Stimulated activated CD8-positive, alpha-beta memory T cell treated with anti-CD3 and anti-CD28 coated beads, Interleukin-4, amount 100 ng/mL, for 24 hours (primary cell): ENCODE measurements at regions not wholly inside any gene's neighbourhood (a gene's known extent, or its start where the extent isn't known, plus 50 kb on each side); places are given as distances from the start of the nearest gene placed in this dataset.

Experiments used
- DNase-seq: peaks from one replicate; pipeline ENCODE4 v3.0.0-alpha.2; 2020; ENCODE audit warnings: low read depth

- no peak for DNase-seq
These were observed 340.8 kb downstream of the KLF5 start for GRCh38 chr13:73399347-73400216.

GRCh38 chr13:73397496-73398305 is 338.9 kb downstream of the KLF5 start:
- DNase-seq, result no peak

GRCh38 chr13:73394066-73394465 is 335.3 kb downstream of the KLF5 start:
- DNase-seq, result no peak

GRCh38 chr13:73390100-73390499 is 331.3 kb downstream of the KLF5 start:
- DNase-seq, result no peak

GRCh38 chr13:73388586-73388985 is 329.8 kb downstream of the KLF5 start:
- DNase-seq, result no peak

GRCh38 chr13:73387318-73387717 is 328.5 kb downstream of the KLF5 start:
- DNase-seq, result no peak

GRCh38 chr13:73385848-73386247 is 327.0 kb downstream of the KLF5 start:
- no peak for DNase-seq

GRCh38 chr13:73372666-73373627 is 314.1 kb downstream of the KLF5 start:
- DNase-seq, result no peak

- DNase-seq, result no peak
These were observed 311.3 kb downstream of the KLF5 start for GRCh38 chr13:73370066-73370465.

GRCh38 chr13:73369095-73369494 is 310.3 kb downstream of the KLF5 start:
- no peak for DNase-seq

GRCh38 chr13:73368608-73369007 is 309.8 kb downstream of the KLF5 start:
- DNase-seq, result no peak

GRCh38 chr13:73367886-73368285 is 309.1 kb downstream of the KLF5 start:
- no peak for DNase-seq

GRCh38 chr13:73366241-73366640 is 307.4 kb downstream of the KLF5 start:
- no peak for DNase-seq

GRCh38 chr13:73365681-73366080 is 306.9 kb downstream of the KLF5 start:
- DNase-seq, result no peak

- no peak for DNase-seq
These were observed 306.4 kb downstream of the KLF5 start for GRCh38 chr13:73365252-73365651.

- DNase-seq, result no peak
These were observed 305.9 kb downstream of the KLF5 start for GRCh38 chr13:73364736-73365135.

GRCh38 chr13:73358606-73359095 is 299.8 kb downstream of the KLF5 start:
- DNase-seq, result no peak

GRCh38 chr13:73355134-73355533 is 296.3 kb downstream of the KLF5 start:
- no peak for DNase-seq

- DNase-seq, result no peak
These were observed 292.9 kb downstream of the KLF5 start for GRCh38 chr13:73351730-73352129.

- no peak for DNase-seq
These were observed 282.9 kb downstream of the KLF5 start for GRCh38 chr13:73341748-73342147.

GRCh38 chr13:73340069-73340468 is 281.3 kb downstream of the KLF5 start:
- DNase-seq, result no peak

GRCh38 chr13:73339086-73339485 is 280.3 kb downstream of the KLF5 start:
- no peak for DNase-seq
